Brain microvascular endothelial cell (primary cell): ENCODE measurements at regions not wholly inside any gene's neighbourhood (a gene's known extent, or its start where the extent isn't known, plus 50 kb on each side); places are given as distances from the start of the nearest gene placed in this dataset.
A peak's percentile ranks its signal among the peaks of the same experiment; 100 is the strongest.

Experiments
- DNase-seq: peaks from one replicate; pipeline ENCODE4 v3.0.0-alpha.2; 2020
- H3K27ac ChIP-seq: fragments of 250-450 bp; sonication (Bioruptor Pico); 2 replicates; pipeline ENCODE4 v1.5.1; 2020; ENCODE audit warnings: mild to moderate bottlenecking, moderate library complexity
- H3K27me3 ChIP-seq: fragments of 250-450 bp; sonication (Bioruptor Pico); replicated peaks from 2 replicates; pipeline ENCODE4 v1.5.1; 2020; ENCODE audit warnings: mild to moderate bottlenecking
- H3K36me3 ChIP-seq: fragments of 250-450 bp; sonication (Bioruptor Pico); replicated peaks from 2 replicates; pipeline ENCODE4 v1.5.1; 2020; ENCODE audit warnings: mild to moderate bottlenecking
- H3K4me3 ChIP-seq: 2 replicates; pipeline ENCODE4 v1.5.1; 2011; ENCODE audit warnings: low read depth, mild to moderate bottlenecking, control low read depth, low read length, moderate library complexity
- CTCF ChIP-seq: IDR thresholded peaks from 2 replicates; pipeline ENCODE4 v1.5.1; 2011; ENCODE audit warnings: low read depth, mild to moderate bottlenecking, moderate library complexity, low read length, control low read depth, inconsistent platforms; ENCODE audit errors: missing control alignments
- in situ Hi-C: cut with HindIII; loops from 2 replicates; pipeline ENCODE4 v1.10.0; 2017; ENCODE audit warnings: low sequenced_read_pairs, low pct_ligation_motif_present

- Histone ChIP-seq H3K27ac (no peak overlapping the region), H3K27me3 (no peaks in the 10 kb centered on the region), H3K4me3 (no peak overlapping the region), H3K36me3 (no peaks in the 10 kb centered on the region)
- DNase-seq: no peak
- in situ Hi-C loops: no loop called here
- TF ChIP-seq CTCF: no peak
Measured at GRCh38 chr9:80507611-80508010, 935.8 kb downstream of the TLE4 start.

GRCh38 chr9:80504601-80505230, 933.0 kb downstream of the TLE4 start:
- Histone ChIP-seq H3K36me3 (no peaks in the 10 kb centered on the region), H3K27ac (peak overlapping the region; percentile 17), H3K27me3 (no peaks in the 10 kb centered on the region), H3K4me3 (no peak overlapping the region)
- peak; percentile 23 for DNase-seq
- in situ Hi-C loops: no loop called here
- no peak for TF ChIP-seq CTCF

GRCh38 chr9:80503671-80504281, 932.0 kb downstream of the TLE4 start:
- in situ Hi-C loops: no loop called here
- Histone ChIP-seq H3K27ac (no peak overlapping the region), H3K36me3 (no peaks in the 10 kb centered on the region), H3K27me3 (no peaks in the 10 kb centered on the region), H3K4me3 (no peak overlapping the region)
- no peak for TF ChIP-seq CTCF
- peak; percentile 11 for DNase-seq

GRCh38 chr9:80502306-80502705, 930.5 kb downstream of the TLE4 start:
- Histone ChIP-seq H3K27ac (no peak overlapping the region), H3K27me3 (no peaks in the 10 kb centered on the region), H3K36me3 (no peaks in the 10 kb centered on the region), H3K4me3 (no peak overlapping the region)
- TF ChIP-seq CTCF: no peak
- DNase-seq: no peak
- in situ Hi-C loops: no loop called here

GRCh38 chr9:80501635-80502034, 929.9 kb downstream of the TLE4 start:
- TF ChIP-seq CTCF: no peak
- in situ Hi-C loops: no loop called here

GRCh38 chr9:80500300-80500699, 928.5 kb downstream of the TLE4 start:
- H3K27ac ChIP-seq: no peak overlapping the region
- no peaks in the 10 kb centered on the region for H3K27me3 ChIP-seq
- in situ Hi-C loops: no loop called here
- H3K4me3 ChIP-seq: no peak overlapping the region
- no peak for TF ChIP-seq CTCF
- no peaks in the 10 kb centered on the region for H3K36me3 ChIP-seq
- DNase-seq: no peak

More at GRCh38 chr9:80501635-80502034, 929.9 kb downstream of the TLE4 start:
- H3K36me3 ChIP-seq: no peaks in the 10 kb centered on the region
- peak; percentile 51 for DNase-seq
- H3K27me3 ChIP-seq: no peaks in the 10 kb centered on the region
- no peak overlapping the region for H3K27ac ChIP-seq
- H3K4me3 ChIP-seq: no peak overlapping the region
